Breast epithelium (tissue), 4 donors: ENCODE measurements at regions not wholly inside any gene's neighbourhood (a gene's known extent, or its start where the extent isn't known, plus 50 kb on each side); places are given as distances from the start of the nearest gene placed in this dataset.
A peak's percentile ranks its signal among the peaks of the same experiment; 100 is the strongest.

Experiments used
- DNase-seq, 2 donors: peaks; one replicate each; pipeline ENCODE4 v3.0.0-alpha.2; 2019; ENCODE audit warnings: low spot score in 2 of 2
- H3K27ac ChIP-seq, 2 donors: fragments of 200-600 bp; sonication (generic) in 1 of 2; one replicate each; pipeline ENCODE4 v1.5.1; 2016 to 2019; ENCODE audit warnings: mild to moderate bottlenecking in 1 of 2
- H3K27me3 ChIP-seq, 2 donors: fragments of 200-600 bp; sonication (generic) in 1 of 2; one replicate each; pipeline versions ENCODE4 v1.5.1 to v1.6.0; 2017 to 2019; ENCODE audit warnings: control low read depth in 1 of 2, mild to moderate bottlenecking in 1 of 2
- H3K36me3 ChIP-seq: fragments of 200-600 bp; one replicate; pipeline ENCODE4 v1.5.1; 2019
- H3K4me1 ChIP-seq, 2 donors: fragments of 200-600 bp; sonication (generic); one replicate each; pipeline ENCODE4 v1.5.1; 2016 to 2019; ENCODE audit warnings: control low read depth in 1 of 2
- H3K4me3 ChIP-seq, 3 donors: fragments of 200-600 bp; sonication (generic); 1 replicate in 2 of 3; 2 replicates in 1 of 3; pipeline ENCODE4 v1.5.1; 2016 to 2019; ENCODE audit warnings: mild to moderate bottlenecking in 3 of 3, moderate library complexity in 2 of 3
- H3K9me3 ChIP-seq, 2 donors: fragments of 200-600 bp; sonication (generic) in 1 of 2; one replicate each; pipeline ENCODE4 v1.5.1; 2016 to 2019; ENCODE audit warnings: control low read depth in 1 of 2
- CTCF ChIP-seq, 3 donors: fragments of 450-650 bp; IDR thresholded peaks; one replicate each; pipeline ENCODE4 v1.5.1; 2016 to 2017; ENCODE audit warnings: antibody characterized with exemption in 3 of 3, mild to moderate bottlenecking in 3 of 3, moderate library complexity in 3 of 3
- POLR2A ChIP-seq: fragments of 450-650 bp; IDR thresholded peaks from one replicate; pipeline ENCODE4 v1.6.1; 2016; ENCODE audit warnings: antibody characterized with exemption, mild to moderate bottlenecking, moderate library complexity
- POLR2AphosphoS5 ChIP-seq, 3 donors: sonication (generic); formaldehyde crosslinking; IDR thresholded peaks; one replicate each; pipeline ENCODE4 v1.6.1; 2017; ENCODE audit warnings: antibody characterized with exemption in 3 of 3
- intact Hi-C: fragments of 100-400 bp; cut with DNase I; formaldehyde crosslinking; loops from one replicate; pipeline ENCODE4 v1.15.1; 2023; ENCODE audit warnings: low total_unique reads

DNA sequence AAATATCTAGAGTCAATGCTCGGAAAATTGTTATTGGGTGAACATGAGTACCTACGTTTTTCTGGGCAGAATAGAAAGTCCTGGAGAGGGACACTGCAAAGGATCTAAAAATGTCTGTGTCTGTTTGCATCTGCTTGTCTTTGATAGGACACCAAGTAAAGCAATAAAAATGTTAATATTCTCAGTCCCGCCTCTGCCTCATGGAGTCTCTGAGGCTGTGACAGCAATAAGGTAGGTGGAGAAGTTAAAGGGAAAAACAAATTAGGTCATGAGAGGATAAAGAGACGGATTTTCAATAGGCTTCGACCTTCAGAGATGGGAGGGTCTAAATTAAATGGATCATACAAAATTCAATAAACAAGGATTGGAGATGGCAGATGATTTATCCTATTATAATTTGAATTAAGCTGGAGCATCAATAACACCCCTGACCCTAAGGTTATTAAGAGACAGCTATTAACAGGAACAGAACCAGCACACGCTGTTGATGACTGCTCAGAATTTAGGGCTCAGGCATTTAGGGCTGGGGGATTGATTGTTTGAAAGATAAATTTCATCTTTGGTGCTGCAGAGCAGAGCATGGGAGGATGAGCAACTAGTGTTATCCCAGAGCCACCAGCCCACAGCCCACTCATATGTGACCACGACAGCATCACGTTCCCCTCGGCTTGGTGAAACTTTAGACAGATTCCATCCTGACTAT is 620.3 kb upstream of the CDH4 start:
- Histone ChIP-seq H3K4me1 (no peaks in the 10 kb centered on the region), H3K27ac (no peak overlapping the region), H3K4me3 (no peak overlapping the region), H3K9me3 (no peaks in the 10 kb centered on the region), H3K27me3 (no peaks in the 10 kb centered on the region), H3K36me3 (no peaks in the 10 kb centered on the region)
- no peak for DNase-seq
- TF ChIP-seq POLR2A = no peak
- no peak for TF ChIP-seq POLR2AphosphoS5 (IDR thresholded peaks at IDR 0.05)
- TF ChIP-seq CTCF (IDR thresholded peaks at IDR 0.05) = no peak
- intact Hi-C loops = no loop called here

DNA sequence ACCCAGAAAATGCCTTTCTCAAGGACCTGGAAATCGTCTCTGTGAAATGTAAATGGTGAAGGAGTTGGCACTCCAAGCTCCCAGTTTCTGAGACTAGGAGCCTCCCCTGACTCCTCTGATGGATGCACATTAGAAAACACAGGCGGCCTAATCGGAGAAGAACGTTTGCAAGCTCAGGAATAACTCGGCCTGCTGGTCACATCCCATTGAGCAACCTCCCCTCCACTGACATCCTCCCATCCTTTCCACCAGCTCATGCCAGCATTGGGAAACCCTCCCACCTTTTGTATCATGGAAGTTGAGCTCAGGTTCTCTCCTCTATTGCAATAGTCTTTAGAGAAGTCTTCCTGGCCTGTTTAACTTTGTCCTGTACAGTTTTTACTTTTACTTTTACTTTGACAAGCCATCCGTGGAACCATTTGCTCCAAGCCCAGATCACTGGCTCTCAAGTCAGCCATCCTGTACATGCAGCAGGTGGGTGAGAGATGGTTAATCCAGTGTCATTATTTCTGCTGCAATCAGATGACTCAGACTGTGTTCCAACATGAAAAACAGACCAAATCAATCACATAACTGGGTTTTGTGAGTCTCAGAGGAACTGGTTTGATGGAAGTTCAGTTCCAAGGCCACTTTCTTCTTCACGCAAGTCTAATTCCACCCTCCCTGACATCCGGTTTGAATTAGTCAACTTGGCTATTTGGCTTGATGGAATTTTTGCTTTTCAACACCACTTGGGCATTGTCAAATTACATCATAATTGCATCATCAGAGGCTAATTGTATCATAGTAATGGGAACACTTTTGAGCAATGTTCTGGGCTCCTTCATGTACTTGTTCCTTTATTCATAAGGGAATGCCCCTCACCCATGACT is 619.4 kb upstream of the CDH4 start:
- intact Hi-C loops = no loop called here

GRCh38 chr20:60634491-60635172 is 617.4 kb upstream of the CDH4 start:
- intact Hi-C loops = no loop called here
- Histone ChIP-seq H3K36me3 (no peaks in the 10 kb centered on the region), H3K27ac (no peak overlapping the region), H3K9me3 (no peaks in the 10 kb centered on the region), H3K4me3 (no peak overlapping the region), H3K4me1 (no peaks in the 10 kb centered on the region), H3K27me3 (no peaks in the 10 kb centered on the region)
- no peak for DNase-seq
- TF ChIP-seq POLR2AphosphoS5 (IDR thresholded peaks at IDR 0.05) = no peak
- TF ChIP-seq POLR2A = no peak
- TF ChIP-seq CTCF (IDR thresholded peaks at IDR 0.05) = no peak

More for the DNA sequence above, 619.4 kb upstream of the CDH4 start:
- TF ChIP-seq POLR2AphosphoS5 (IDR thresholded peaks at IDR 0.05) = peak in 1 of 3 donors; percentile 33
- no peak for TF ChIP-seq POLR2A
- no peaks in the 10 kb centered on the region for H3K4me1 ChIP-seq
- H3K9me3 ChIP-seq = no peaks in the 10 kb centered on the region
- H3K27me3 ChIP-seq = no peaks in the 10 kb centered on the region
- no peak overlapping the region for H3K4me3 ChIP-seq
- no peak for DNase-seq
- H3K36me3 ChIP-seq = no peaks in the 10 kb centered on the region
- H3K27ac ChIP-seq = no peak overlapping the region

- H3K9me3 ChIP-seq = no peaks in the 10 kb centered on the region
- no peaks in the 10 kb centered on the region for H3K36me3 ChIP-seq
- no peak overlapping the region for H3K4me3 ChIP-seq
- no peak for TF ChIP-seq POLR2AphosphoS5 (IDR thresholded peaks at IDR 0.05)
- TF ChIP-seq CTCF (IDR thresholded peaks at IDR 0.05) = no peak
- TF ChIP-seq POLR2A = no peak
- no peaks in the 10 kb centered on the region for H3K27me3 ChIP-seq
- H3K27ac ChIP-seq = no peak overlapping the region
- H3K4me1 ChIP-seq = no peaks in the 10 kb centered on the region
- no peak for DNase-seq
- intact Hi-C loops = no loop called here
These were observed 615.6 kb upstream of the CDH4 start for GRCh38 chr20:60636417-60636816.

- Histone ChIP-seq H3K27ac (no peak overlapping the region), H3K4me3 (no peak overlapping the region), H3K27me3 (no peaks in the 10 kb centered on the region), H3K4me1 (no peaks in the 10 kb centered on the region), H3K36me3 (no peaks in the 10 kb centered on the region), H3K9me3 (no peaks in the 10 kb centered on the region)
- DNase-seq = no peak
- intact Hi-C loops = no loop called here
- TF ChIP-seq POLR2A (no peak), POLR2AphosphoS5 (IDR thresholded peaks at IDR 0.05) (no peak), CTCF (IDR thresholded peaks at IDR 0.05) (no peak)
These were observed 614.3 kb upstream of the CDH4 start for GRCh38 chr20:60637801-60638200.
